ENCODE measurements at regions not wholly inside any gene's neighbourhood (a gene's known extent, or its start where the extent isn't known, plus 50 kb on each side); places are given as distances from the start of the nearest gene placed in this dataset.

GRCh38 chr5:93070938-93071337 is 510.1 kb downstream of the NR2F1-AS1 start:
- no peak for DNase-seq (ENCODE audit: low spot score)

DNA sequence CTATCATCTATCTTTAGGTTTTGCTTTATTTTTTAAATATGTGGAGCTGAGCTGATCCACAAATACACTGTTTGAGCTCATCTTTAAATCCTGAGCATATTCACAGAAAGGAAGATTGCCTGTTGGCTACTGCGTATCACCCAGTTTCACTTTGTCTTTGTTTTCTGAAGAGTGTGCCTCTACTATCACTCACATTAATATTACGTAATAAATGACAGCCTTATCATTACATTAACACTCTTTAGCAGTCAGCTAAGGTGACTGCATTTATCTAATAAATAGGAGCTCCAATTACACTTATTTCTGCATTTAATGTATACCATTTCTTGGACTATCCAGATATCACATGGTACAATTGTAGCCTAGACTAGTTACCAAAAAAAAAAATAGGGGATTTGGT is 511.7 kb downstream of the NR2F1-AS1 start:
- FAIRE-seq = no peak
- no peak for DNase-seq (ENCODE audit: low spot score)

More at GRCh38 chr5:93070938-93071337, 510.1 kb downstream of the NR2F1-AS1 start:
- no peak for FAIRE-seq

DNA sequence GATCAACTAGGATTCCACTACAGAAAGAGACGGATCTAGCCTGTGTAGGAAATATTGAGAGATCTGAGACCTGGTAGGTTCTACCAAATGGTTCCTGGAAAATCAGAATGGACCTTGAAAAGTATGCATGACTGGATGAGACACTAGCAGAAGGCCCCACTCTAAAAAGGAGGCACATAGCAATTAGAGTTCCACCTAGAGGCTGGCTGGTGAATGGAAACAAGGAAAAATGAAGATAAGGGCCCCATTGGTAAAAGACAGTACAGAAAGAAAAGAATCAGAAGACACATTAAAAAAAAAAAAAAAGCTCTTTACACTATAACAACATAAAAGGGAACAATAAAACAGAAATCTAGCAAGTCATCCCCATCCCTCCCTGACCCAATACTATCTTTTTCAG is 518.5 kb downstream of the NR2F1-AS1 start:
- no peak for DNase-seq (ENCODE audit: low spot score)
- FAIRE-seq = no peak

GRCh38 chr5:93058309-93058708 is 522.7 kb downstream of the NR2F1-AS1 start:
- no peak for FAIRE-seq
- no peak for DNase-seq (ENCODE audit: low spot score)

- DNase-seq (ENCODE audit: low spot score) = no peak
- FAIRE-seq = no peak
Observed at GRCh38 chr5:93057311-93057710, 523.7 kb downstream of the NR2F1-AS1 start.

DNA sequence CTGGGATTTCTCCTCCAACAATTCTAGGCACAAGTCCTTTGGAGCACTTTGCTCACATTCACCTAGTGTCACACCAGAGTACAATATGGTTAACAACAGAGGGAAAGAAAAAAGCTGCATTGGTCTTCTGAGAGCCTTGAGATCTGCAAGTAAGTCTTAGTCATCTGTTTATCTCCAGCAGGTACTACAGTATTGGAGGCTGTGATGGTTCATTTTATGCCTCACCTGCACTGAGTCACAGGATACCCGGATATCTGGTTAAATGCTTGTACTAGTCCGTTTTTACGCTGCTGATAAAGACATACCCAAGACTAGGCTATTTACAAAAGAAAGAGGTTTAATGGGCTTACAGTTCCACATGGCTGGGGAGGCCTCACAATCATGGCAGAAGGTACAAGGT is 525.0 kb downstream of the NR2F1-AS1 start:
- FAIRE-seq (no peak), DNase-seq (ENCODE audit: low spot score) (no peak)

- FAIRE-seq (no peak), DNase-seq (ENCODE audit: low spot score) (no peak)
Observed at GRCh38 chr5:93055561-93055960, 525.5 kb downstream of the NR2F1-AS1 start.

DNA sequence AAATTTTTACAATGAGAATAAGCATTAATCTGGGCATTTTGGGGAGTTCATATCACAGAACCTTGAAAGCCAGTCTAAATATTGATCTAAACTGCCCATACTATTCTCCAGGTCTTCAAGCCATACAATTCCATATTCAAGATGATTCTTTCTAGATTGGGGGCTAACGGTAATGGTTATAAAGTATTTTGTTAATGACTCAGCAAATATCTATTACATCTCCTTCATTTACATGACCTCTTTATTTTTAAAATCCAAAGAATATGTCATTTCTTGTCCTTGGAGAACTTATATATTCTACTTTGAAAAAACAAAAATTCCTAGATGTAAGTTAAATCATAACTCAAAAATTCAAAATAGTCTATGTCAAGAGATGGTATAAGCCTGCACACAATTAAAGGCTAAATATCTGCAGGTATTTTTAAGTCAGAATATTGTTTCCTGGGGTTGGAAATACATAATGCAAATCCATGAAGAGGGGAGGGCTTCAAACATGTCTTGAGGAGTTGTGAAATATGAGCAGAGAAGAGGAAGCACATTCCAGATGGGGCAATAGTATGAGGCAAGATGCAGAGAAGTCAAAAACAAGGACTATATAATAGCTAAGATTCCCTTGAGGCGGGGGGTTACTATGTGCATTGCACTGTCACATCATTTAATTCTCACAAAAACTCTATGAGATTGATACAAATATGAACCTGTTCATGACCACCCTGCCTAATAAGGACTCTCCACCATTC is 526.4 kb downstream of the NR2F1-AS1 start:
- DNase-seq (ENCODE audit: low spot score) = no peak
- no peak for FAIRE-seq

DNA sequence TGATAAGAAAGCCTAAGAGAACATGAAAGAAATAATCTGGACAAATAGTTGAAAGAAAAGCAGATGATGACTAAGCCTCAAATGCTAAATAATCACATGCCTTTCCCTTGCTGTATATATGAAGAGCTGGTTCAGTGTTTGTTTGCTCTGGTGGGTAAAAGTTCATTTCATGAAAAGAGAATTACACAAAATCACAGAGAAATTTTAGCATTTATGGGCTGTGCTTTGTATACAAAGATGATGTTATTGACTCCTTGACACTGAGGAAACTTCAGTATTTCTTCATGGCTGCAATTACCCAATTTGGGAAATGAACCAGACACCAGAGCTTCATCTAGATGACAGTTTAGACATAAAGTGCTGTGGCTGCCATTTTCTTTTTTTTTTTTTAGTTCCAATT is 527.2 kb downstream of the NR2F1-AS1 start:
- no peak for FAIRE-seq
- DNase-seq (ENCODE audit: low spot score) = no peak

- DNase-seq (ENCODE audit: low spot score) (no peak), FAIRE-seq (no peak)
Observed at GRCh38 chr5:93048858-93049257, 532.2 kb downstream of the NR2F1-AS1 start.

DNA sequence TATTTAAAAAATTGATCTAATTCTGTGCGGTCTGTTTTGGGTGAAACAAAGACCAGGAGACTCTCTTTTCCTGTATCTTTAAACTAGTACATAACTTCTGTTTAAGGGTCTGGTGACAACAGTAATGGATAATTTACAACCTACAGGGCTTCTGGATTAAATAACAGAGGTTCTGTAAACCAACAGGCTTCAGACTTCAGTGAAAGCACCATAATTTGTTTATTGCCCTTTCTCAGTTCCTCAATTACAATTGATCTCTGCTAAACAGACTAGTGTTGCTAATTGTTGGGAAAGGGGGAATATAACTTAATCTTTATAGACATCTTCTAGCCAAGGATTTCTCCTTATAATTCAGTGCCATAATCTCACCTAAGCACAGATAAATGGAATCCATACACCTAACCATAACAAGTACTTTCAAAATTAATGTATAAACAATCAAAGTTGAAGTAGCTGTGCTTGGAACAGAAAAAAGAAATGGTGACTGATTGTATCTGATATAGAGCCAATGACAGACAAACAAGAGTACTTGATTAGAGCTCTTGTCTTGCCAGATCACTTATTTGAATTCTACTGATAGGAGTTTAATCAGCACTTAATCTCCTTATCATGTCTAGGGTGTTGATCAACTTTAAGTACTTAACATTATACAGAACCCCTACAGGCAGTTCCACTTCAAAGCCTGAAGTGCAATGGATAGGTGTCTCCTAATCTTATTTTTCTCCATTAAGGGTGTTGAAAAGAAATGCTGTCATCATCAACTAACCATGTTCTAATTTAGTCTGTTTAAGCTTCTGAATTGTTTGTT is 536.0 kb downstream of the NR2F1-AS1 start:
- no peak for FAIRE-seq
- no peak for DNase-seq (ENCODE audit: low spot score)

DNA sequence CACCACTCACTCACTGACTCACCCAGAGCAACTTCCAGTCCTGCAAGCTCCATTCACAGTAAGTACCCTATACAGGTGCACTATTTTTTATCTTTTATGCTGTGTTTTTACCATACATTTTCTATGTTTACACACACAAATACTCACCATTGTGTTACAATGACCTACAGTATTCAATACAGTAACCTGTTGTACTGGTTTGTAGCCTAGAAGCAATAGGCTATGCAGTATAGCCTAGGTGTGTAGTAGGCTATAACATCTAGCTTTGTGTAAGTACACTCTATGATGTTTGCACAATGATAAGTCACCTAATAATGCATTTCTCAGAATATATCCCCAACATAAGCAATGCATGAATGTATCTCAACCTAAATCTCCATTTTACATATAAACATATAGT is 541.1 kb downstream of the NR2F1-AS1 start:
- no peak for DNase-seq (ENCODE audit: low spot score)
- no peak for FAIRE-seq

GRCh38 chr5:93034621-93035590 is 546.1 kb downstream of the NR2F1-AS1 start:
- DNase-seq (ENCODE audit: low spot score) (no peak), FAIRE-seq (no peak)

- FAIRE-seq = no peak
- no peak for DNase-seq (ENCODE audit: low spot score)
Observed at GRCh38 chr5:93022796-93023447, 558.1 kb downstream of the NR2F1-AS1 start.

DNA sequence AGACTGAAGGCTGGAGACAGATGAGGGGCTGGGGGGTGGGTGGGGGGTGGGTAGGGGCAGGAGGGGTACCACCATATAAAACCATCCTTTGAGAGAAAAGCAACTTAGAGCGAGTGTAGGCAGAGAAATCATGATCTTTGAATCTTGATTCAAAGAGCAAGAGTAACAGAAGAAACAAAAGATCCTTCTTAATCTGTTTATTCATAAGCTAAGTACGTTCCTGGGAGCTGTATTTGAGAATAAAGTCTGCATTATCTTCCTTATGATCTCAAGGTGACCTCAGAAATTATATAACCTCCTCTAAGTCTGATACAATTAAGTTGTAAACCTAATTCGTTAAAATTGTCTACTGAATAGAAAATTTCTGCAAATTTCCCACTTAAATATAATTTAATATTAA is 558.8 kb downstream of the NR2F1-AS1 start:
- DNase-seq (ENCODE audit: low spot score) (no peak), FAIRE-seq (no peak)

DNA sequence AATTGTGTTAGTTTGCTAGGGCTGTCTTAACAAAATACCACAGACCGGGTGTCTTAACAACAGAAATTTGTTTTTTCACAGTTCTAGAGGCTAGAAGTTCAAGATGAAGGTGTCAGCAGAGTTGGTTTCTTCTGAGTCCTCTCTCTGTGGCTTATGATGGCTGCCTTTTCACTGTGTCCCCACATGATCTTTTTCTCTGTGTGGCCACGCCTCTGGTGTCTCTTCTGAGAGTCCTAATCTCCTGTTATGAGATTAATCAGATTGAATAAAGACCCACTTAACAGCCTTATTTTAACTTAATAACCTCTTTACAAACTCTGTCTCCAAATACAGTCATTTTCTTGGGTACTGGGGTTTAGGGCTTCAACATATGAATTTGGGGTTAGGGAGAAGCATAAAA is 561.1 kb downstream of the NR2F1-AS1 start:
- no peak for DNase-seq (ENCODE audit: low spot score)
- FAIRE-seq = no peak

DNA sequence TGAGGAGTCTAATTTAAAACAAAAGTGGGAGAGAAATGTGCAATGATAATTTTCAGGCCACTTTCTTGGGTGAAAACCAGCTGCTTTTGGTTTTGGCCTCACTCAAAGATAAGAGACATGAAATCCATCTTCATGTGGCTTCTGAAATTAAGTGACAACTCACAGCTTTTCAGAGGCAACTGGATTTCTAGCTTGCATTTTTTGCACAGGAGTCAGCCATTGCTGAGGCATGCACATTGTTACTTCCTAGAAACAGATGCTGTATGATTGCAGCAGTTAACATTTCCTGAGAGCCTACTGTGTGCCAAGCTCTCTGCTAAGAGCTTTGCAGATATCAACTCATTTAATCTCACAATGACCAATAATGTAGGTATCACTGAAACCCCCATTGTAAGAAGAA is 562.6 kb downstream of the NR2F1-AS1 start:
- no peak for DNase-seq (ENCODE audit: low spot score)
- FAIRE-seq = no peak

GRCh38 chr5:93017849-93018248 is 563.2 kb downstream of the NR2F1-AS1 start:
- FAIRE-seq (no peak), DNase-seq (ENCODE audit: low spot score) (no peak)

- no peak for FAIRE-seq
- no peak for DNase-seq (ENCODE audit: low spot score)
Observed at GRCh38 chr5:93017376-93017775, 563.6 kb downstream of the NR2F1-AS1 start.

DNA sequence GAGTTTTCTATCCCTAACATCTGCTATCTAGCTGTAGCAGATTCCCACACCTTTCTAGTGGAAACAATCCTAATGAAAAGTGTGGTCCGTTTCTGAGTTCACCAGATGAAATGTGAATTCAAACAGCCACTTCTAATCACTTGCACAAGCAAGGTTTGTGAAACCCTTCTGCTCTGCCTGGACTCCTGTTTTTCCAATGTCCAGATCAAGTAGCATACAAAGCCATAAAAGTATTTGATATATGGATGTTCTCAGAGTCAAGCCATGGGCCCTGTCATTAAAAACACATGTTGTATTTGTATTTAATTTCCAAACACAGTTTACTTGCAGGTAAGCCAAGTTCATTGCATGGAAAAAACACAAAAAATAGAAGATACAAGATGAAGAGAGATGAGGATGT is 570.4 kb downstream of the NR2F1-AS1 start:
- FAIRE-seq = no peak
- DNase-seq (ENCODE audit: low spot score) = no peak

DNA sequence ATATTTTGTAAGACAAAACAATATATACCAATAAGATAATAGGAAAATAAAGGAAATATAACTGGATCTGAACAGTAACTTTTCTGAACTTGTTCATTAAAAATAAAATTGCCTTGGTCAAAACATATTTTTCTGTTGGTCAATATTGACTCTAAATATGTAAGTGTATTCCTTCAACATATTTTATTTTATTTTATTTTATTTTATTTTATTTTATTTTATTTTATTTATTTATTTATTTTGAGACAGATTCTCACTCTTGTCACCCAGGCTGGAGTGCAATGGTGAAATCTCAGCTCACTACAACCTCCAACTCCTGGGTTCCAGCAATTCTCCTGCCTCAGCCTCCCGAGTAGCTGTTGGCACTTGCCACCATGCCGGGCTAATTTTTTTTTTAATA is 571.0 kb downstream of the NR2F1-AS1 start:
- DNase-seq (ENCODE audit: low spot score) (no peak), FAIRE-seq (no peak)

Measured in RCC 7860 (cell line).